SK-N-SH (cell line): ENCODE measurements at regions not wholly inside any gene's neighbourhood (a gene's known extent, or its start where the extent isn't known, plus 50 kb on each side); places are given as distances from the start of the nearest gene placed in this dataset.

ENCODE experiments used
- CTCF ChIP-seq: fragments of 200-600 bp; sonication (generic); IDR thresholded peaks from 2 replicates; pipeline ENCODE4 v1.6.1; 2017; ENCODE audit warnings: antibody characterized with exemption, mild to moderate bottlenecking, moderate library complexity
- FOXJ3 ChIP-seq: sonication (generic); formaldehyde crosslinking; IDR thresholded peaks from 2 replicates; pipeline ENCODE4 v1.5.1; 2020; ENCODE audit warnings: mild to moderate bottlenecking, missing genetic modification reagents
- GABPA ChIP-seq: IDR thresholded peaks from 2 replicates; pipeline ENCODE4 v1.4.0; 2012; ENCODE audit warnings: low read depth, mild to moderate bottlenecking
- RFX5 ChIP-seq: IDR thresholded peaks from 2 replicates; pipeline ENCODE4 v1.6.1; 2012; ENCODE audit warnings: mild to moderate bottlenecking, improper control_type of control experiment, low read length

GRCh38 chr15:96771035-96771434 lies 440.5 kb downstream of the NR2F2 start:
- TF ChIP-seq CTCF (no peak), GABPA (no peak), RFX5 (no peak), FOXJ3 (CRISPR knock-in tag) (no peak)
